Hepatocyte (in vitro differentiated cells): ENCODE measurements at regions not wholly inside any gene's neighbourhood (a gene's known extent, or its start where the extent isn't known, plus 50 kb on each side); places are given as distances from the start of the nearest gene placed in this dataset.

Experiments used
- CTCF ChIP-seq: fragments of 200-600 bp; sonication (generic); IDR thresholded peaks from 2 replicates; pipeline ENCODE4 v1.5.1; 2016; ENCODE audit warnings: antibody characterized with exemption, mild to moderate bottlenecking; ENCODE audit not compliant: poor library complexity
- EZH2 ChIP-seq: fragments of 200-600 bp; sonication (generic); IDR thresholded peaks from 2 replicates; pipeline ENCODE4 v1.6.1; 2016; ENCODE audit warnings: antibody characterized with exemption, mild to moderate bottlenecking, borderline replicate concordance
- EZH2phosphoT487 ChIP-seq: fragments of 200-600 bp; sonication (generic); IDR thresholded peaks from one replicate; pipeline ENCODE4 v1.6.1; 2018; ENCODE audit warnings: antibody characterized with exemption, mild to moderate bottlenecking, low read depth, moderate library complexity; ENCODE audit not compliant: unreplicated experiment, severe bottlenecking

DNA sequence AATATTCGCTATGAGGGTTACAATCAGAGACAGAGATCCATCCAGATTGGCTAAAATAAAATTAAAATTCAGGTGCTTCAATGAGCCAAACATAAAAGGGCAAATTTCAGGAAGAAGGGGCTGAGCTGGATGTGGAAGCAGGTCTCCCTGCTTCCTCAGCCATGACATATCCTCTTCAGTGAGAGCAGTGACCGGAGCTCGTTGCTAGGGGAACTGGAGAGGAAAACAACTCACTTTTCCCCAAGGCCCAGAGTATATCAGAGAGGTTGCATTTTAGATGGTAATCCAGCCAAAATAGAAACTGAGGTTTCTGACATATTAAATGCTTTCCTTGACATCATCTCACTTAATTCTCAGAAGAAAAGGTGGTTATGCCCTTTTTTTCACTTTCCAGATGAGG is 503.5 kb downstream of the HS3ST4 start:
- TF ChIP-seq CTCF (no peak), EZH2phosphoT487 (no peak), EZH2 (no peak)
